Endodermal cell (in vitro differentiated cells): ENCODE measurements at regions not wholly inside any gene's neighbourhood (a gene's known extent, or its start where the extent isn't known, plus 50 kb on each side); places are given as distances from the start of the nearest gene placed in this dataset.
A peak's percentile ranks its signal among the peaks of the same experiment; 100 is the strongest.

ENCODE experiments used
- DNase-seq: peaks from one replicate; pipeline ENCODE4 v3.0.0-alpha.2; 2017
- H3K27ac ChIP-seq: 2 replicates; pipeline ENCODE4 v1.5.1; 2013; ENCODE audit warnings: mild to moderate bottlenecking, low read depth, low read length, moderate library complexity
- H3K27me3 ChIP-seq: 2 replicates; pipeline ENCODE4 v1.6.1; 2013; ENCODE audit warnings: mild to moderate bottlenecking, low read length, moderate library complexity; ENCODE audit not compliant: insufficient read depth, control insufficient read depth, poor library complexity, severe bottlenecking
- H3K36me3 ChIP-seq: 2 replicates; pipeline ENCODE4 v1.7.0; 2013; ENCODE audit warnings: mild to moderate bottlenecking, low read length, moderate library complexity; ENCODE audit not compliant: control insufficient read depth, insufficient read depth
- H3K4me1 ChIP-seq: one replicate; pipeline ENCODE4 v1.7.0; 2013; ENCODE audit warnings: low read length; ENCODE audit not compliant: control insufficient read depth, insufficient read depth
- H3K4me3 ChIP-seq: 2 replicates; pipeline ENCODE4 v1.5.1; 2013; ENCODE audit warnings: mild to moderate bottlenecking, low read length, moderate library complexity
- H3K9ac ChIP-seq: 2 replicates; pipeline ENCODE4 v1.6.1; 2013; ENCODE audit warnings: mild to moderate bottlenecking, low read length, moderate library complexity; ENCODE audit not compliant: poor library complexity, severe bottlenecking; ENCODE audit errors: extremely low read depth
- H3K9me3 ChIP-seq: 2 replicates; pipeline ENCODE4 v1.6.1; 2013; ENCODE audit warnings: mild to moderate bottlenecking, low read length, moderate library complexity; ENCODE audit not compliant: control insufficient read depth
- H3K27ac Mint-ChIP-seq: 2 replicates; pipeline ENCODE4 v1.8.0; 2020; ENCODE audit warnings: mixed read lengths
- H3K27me3 Mint-ChIP-seq: 2 replicates; pipeline ENCODE4 v1.8.0; 2021; ENCODE audit warnings: mild to moderate bottlenecking, mixed read lengths; ENCODE audit not compliant: insufficient read depth
- H3K36me3 Mint-ChIP-seq: 2 replicates; pipeline ENCODE4 v1.8.0; 2020; ENCODE audit warnings: low read depth, mixed read lengths
- H3K4me1 Mint-ChIP-seq: 2 replicates; pipeline ENCODE4 v1.8.0; 2020; ENCODE audit warnings: mixed read lengths
- H3K4me3 Mint-ChIP-seq: 2 replicates; pipeline ENCODE4 v1.8.0; 2020; ENCODE audit warnings: mild to moderate bottlenecking, moderate library complexity, mixed read lengths
- H3K9me3 Mint-ChIP-seq: 2 replicates; pipeline ENCODE4 v1.8.0; 2020; ENCODE audit warnings: mild to moderate bottlenecking, mixed read lengths
- CTCF ChIP-seq: fragments of 200-600 bp; sonication (generic); conservative IDR thresholded peaks from 2 replicates; pipeline ENCODE4 v1.5.0; 2021; ENCODE audit warnings: antibody characterized with exemption, mild to moderate bottlenecking
- WGBS, 2 experiments: methylation state at CpG; one replicate each; pipeline versions ENCODE4 v1.1.5 to v1.1.7; 2013; ENCODE audit warnings: missing lambda C conversion rate in 2 of 2, mixed read lengths in 1 of 2; ENCODE audit not compliant: insufficient coverage in 1 of 2, insufficient read length in 1 of 2; 5-methylcytosine and 5-hydroxymethylcytosine counted together

GRCh38 chr4:4627111-4627510 is 85.3 kb upstream of the STX18 start:
- Histone ChIP-seq H3K4me3 (no peak overlapping the region), H3K36me3 (no peaks in the 10 kb centered on the region), H3K27me3 (peaks cover 18% of the 10 kb centered on the region), H3K27ac (no peak overlapping the region), H3K9me3 (no peaks in the 10 kb centered on the region), H3K4me1 (no peaks in the 10 kb centered on the region), H3K9ac (no peak overlapping the region)
- peaks cover 6% of the 10 kb centered on the region for H3K9me3 Mint-ChIP-seq
- H3K27me3 Mint-ChIP-seq, result peaks cover 31% of the 10 kb centered on the region
- H3K4me3 Mint-ChIP-seq, result no peak overlapping the region
- H3K36me3 Mint-ChIP-seq, result no peaks in the 10 kb centered on the region
- H3K27ac Mint-ChIP-seq, result no peak overlapping the region
- WGBS, 2 experiments, result 65 to 100% methylated on average over 1 to 4 of the region's 4 CpGs
- TF ChIP-seq CTCF, result no peak
- peaks cover 4% of the 10 kb centered on the region for H3K4me1 Mint-ChIP-seq
- DNase-seq, result peak; percentile 69

- Mint-ChIP-seq H3K4me3 (no peak overlapping the region), H3K27ac (no peak overlapping the region), H3K27me3 (peaks cover 28% of the 10 kb centered on the region), H3K4me1 (peaks cover 4% of the 10 kb centered on the region), H3K9me3 (peaks cover 6% of the 10 kb centered on the region), H3K36me3 (no peaks in the 10 kb centered on the region)
- H3K36me3 ChIP-seq, result no peaks in the 10 kb centered on the region
- H3K27ac ChIP-seq, result no peak overlapping the region
- no peaks in the 10 kb centered on the region for H3K9me3 ChIP-seq
- 92 to 95% methylated on average over 5 of the region's 5 CpGs for WGBS, 2 experiments
- H3K27me3 ChIP-seq, result peaks cover 13% of the 10 kb centered on the region
- no peaks in the 10 kb centered on the region for H3K4me1 ChIP-seq
- DNase-seq, result no peak
- no peak for TF ChIP-seq CTCF
- no peak overlapping the region for H3K9ac ChIP-seq
- H3K4me3 ChIP-seq, result no peak overlapping the region
These were observed 83.6 kb upstream of the STX18 start for GRCh38 chr4:4625488-4625887.

GRCh38 chr4:4624276-4624897 is 82.5 kb upstream of the STX18 start:
- no peak overlapping the region for H3K27ac Mint-ChIP-seq

More at GRCh38 chr4:4624276-4624897, 82.5 kb upstream of the STX18 start:
- peaks cover 4% of the 10 kb centered on the region for H3K4me1 Mint-ChIP-seq
- no peak for DNase-seq
- peaks cover 13% of the 10 kb centered on the region for H3K27me3 ChIP-seq
- H3K9ac ChIP-seq, result no peak overlapping the region
- no peak for TF ChIP-seq CTCF
- H3K4me3 ChIP-seq, result no peak overlapping the region
- no peaks in the 10 kb centered on the region for H3K9me3 ChIP-seq
- H3K4me1 ChIP-seq, result no peaks in the 10 kb centered on the region
- 63 to 75% methylated on average over 2 to 7 of the region's 7 CpGs for WGBS, 2 experiments
- no peak overlapping the region for H3K27ac ChIP-seq
- peaks cover 5% of the 10 kb centered on the region for H3K9me3 Mint-ChIP-seq
- no peaks in the 10 kb centered on the region for H3K36me3 Mint-ChIP-seq
- H3K27me3 Mint-ChIP-seq, result peaks cover 27% of the 10 kb centered on the region
- no peak overlapping the region for H3K4me3 Mint-ChIP-seq
- H3K36me3 ChIP-seq, result no peaks in the 10 kb centered on the region
